Activated B cell treated with CpG ODN at 0.5 μM for 24 hours (primary cell): ENCODE measurements at regions not wholly inside any gene's neighbourhood (a gene's known extent, or its start where the extent isn't known, plus 50 kb on each side); places are given as distances from the start of the nearest gene placed in this dataset.

Experiments
- ATAC-seq: fragments of 200-7000 bp; cut with Tn5 transposase; one replicate; pipeline ENCODE4 v1.10.0; 2021; ENCODE audit warnings: low read depth, mild to moderate bottlenecking, moderate library complexity
- CTCF ChIA-PET: fragments of 350-600 bp; sonication (Branson Sonifier 250); formaldehyde crosslinking; loops from one replicate; lab custom pipeline; 2021; ENCODE audit warnings: antibody characterized with exemption; lab: Charles Lee
- POLR2A ChIA-PET: fragments of 350-600 bp; sonication (Branson Sonifier 250); formaldehyde crosslinking; loops from one replicate; lab custom pipeline; 2021; ENCODE audit warnings: antibody characterized with exemption; lab: Charles Lee
- DNase-seq: peaks from one replicate; pipeline ENCODE4 v3.0.0; 2022
- H3K27ac Mint-ChIP-seq: one replicate; pipeline ENCODE4 v1.8.0; 2020; ENCODE audit warnings: mixed read lengths
- H3K27me3 Mint-ChIP-seq: one replicate; pipeline ENCODE4 v1.8.0; 2021; ENCODE audit warnings: mixed read lengths
- H3K36me3 Mint-ChIP-seq: one replicate; pipeline ENCODE4 v1.8.0; 2021; ENCODE audit warnings: low read depth, mixed read lengths
- H3K4me1 Mint-ChIP-seq: one replicate; pipeline ENCODE4 v1.8.0; 2021; ENCODE audit warnings: mixed read lengths
- H3K4me3 Mint-ChIP-seq: one replicate; pipeline ENCODE4 v1.8.0; 2020; ENCODE audit warnings: mild to moderate bottlenecking, mixed read lengths
- H3K9me3 Mint-ChIP-seq: one replicate; pipeline ENCODE4 v1.8.0; 2020; ENCODE audit warnings: mixed read lengths
- intact Hi-C: fragments of 100-400 bp; cut with micrococcal nuclease; formaldehyde crosslinking; loops from one replicate; pipeline ENCODE4 v1.15.1; 2024
- TF ChIP-seq, protein P1 (sequence below): fragments of 200-600 bp; IDR thresholded peaks from one replicate; pipeline ENCODE4 v1.8.0; 2022; ENCODE audit warnings: antibody characterized with exemption, mild to moderate bottlenecking

DNA sequence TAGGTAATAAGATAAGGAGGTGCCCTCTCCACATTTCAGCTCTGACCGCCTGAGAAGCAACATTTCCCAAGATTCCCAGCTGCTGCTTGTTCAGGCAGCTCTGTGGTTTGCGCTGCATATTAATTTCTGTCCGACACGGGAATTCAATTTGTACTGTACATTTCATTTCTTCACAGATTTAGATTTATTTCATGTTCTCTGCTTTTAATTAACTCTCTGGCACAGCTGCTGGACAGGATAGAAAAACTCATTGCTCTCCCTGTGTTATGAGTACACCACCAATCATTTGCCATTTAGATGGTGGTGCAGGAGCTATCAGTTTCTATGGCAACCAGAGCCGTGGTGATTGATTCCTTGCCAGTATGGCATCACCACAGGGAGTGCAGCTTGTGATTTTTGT lies 558.5 kb downstream of the DMRTA1 start:
- Mint-ChIP-seq H3K36me3 (no peaks in the 10 kb centered on the region), H3K27ac (no peak overlapping the region), H3K4me1 (no peaks in the 10 kb centered on the region), H3K27me3 (no peaks in the 10 kb centered on the region), H3K4me3 (no peak overlapping the region), H3K9me3 (no peaks in the 10 kb centered on the region)
- POLR2A ChIA-PET, result no interaction called here
- TF ChIP-seq, protein P1, sequence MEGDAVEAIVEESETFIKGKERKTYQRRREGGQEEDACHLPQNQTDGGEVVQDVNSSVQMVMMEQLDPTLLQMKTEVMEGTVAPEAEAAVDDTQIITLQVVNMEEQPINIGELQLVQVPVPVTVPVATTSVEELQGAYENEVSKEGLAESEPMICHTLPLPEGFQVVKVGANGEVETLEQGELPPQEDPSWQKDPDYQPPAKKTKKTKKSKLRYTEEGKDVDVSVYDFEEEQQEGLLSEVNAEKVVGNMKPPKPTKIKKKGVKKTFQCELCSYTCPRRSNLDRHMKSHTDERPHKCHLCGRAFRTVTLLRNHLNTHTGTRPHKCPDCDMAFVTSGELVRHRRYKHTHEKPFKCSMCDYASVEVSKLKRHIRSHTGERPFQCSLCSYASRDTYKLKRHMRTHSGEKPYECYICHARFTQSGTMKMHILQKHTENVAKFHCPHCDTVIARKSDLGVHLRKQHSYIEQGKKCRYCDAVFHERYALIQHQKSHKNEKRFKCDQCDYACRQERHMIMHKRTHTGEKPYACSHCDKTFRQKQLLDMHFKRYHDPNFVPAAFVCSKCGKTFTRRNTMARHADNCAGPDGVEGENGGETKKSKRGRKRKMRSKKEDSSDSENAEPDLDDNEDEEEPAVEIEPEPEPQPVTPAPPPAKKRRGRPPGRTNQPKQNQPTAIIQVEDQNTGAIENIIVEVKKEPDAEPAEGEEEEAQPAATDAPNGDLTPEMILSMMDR, result no peak
- CTCF ChIA-PET, result no interaction called here
- ATAC-seq (no peak), DNase-seq (no peak)
- intact Hi-C loops, result no loop called here

DNA sequence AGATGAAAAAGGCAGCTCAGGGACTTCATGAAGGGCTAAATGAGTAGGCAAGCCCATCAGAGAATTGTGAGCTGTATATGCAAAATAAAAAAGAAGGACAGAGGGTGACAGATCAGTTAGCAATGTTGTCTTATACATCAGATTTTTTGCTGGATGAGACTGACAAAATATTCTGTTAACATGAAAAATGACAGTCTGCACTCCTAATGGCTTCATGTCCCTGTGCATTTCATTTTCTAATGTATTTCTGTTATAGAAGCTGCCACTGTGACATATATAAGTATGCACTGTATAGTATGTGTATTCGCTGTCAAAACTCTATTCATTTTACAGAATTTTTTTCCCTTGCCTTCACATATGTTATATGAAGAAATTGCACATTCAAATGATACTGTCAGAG lies 559.5 kb downstream of the DMRTA1 start:
- CTCF ChIA-PET, result no interaction called here
- Mint-ChIP-seq H3K4me3 (no peak overlapping the region), H3K27ac (no peak overlapping the region), H3K9me3 (no peaks in the 10 kb centered on the region), H3K4me1 (no peaks in the 10 kb centered on the region), H3K36me3 (no peaks in the 10 kb centered on the region), H3K27me3 (no peaks in the 10 kb centered on the region)
- POLR2A ChIA-PET, result no interaction called here
- TF ChIP-seq, protein P1, result no peak
- ATAC-seq (no peak), DNase-seq (no peak)
- intact Hi-C loops, result no loop called here

DNA sequence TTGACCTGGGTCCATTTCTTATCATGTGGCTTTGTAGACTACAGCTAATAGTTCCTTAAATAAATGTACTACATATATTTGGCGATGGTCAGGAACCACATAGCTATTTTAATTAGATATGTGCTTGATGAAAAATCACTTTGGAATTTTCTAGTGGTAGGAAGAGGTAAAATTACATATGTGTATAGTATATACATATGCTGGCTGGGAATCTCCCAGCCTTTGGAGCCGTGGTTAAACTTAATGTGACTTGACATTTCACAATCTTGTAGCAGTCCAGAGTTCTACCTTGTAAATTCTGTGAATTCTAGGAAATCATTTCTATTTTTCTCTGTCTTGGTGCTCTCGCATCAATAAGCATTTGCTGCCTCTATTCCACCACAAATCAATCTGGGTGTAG lies 565.0 kb downstream of the DMRTA1 start:
- H3K36me3 Mint-ChIP-seq, result no peaks in the 10 kb centered on the region
- intact Hi-C loops, result no loop called here
- ChIA-PET CTCF (no interaction called here), POLR2A (no interaction called here)
- ATAC-seq (no peak), DNase-seq (no peak)
- no peaks in the 10 kb centered on the region for H3K27me3 Mint-ChIP-seq
- no peaks in the 10 kb centered on the region for H3K4me1 Mint-ChIP-seq
- TF ChIP-seq, protein P1, result no peak
- H3K4me3 Mint-ChIP-seq, result no peak overlapping the region
- H3K27ac Mint-ChIP-seq, result no peak overlapping the region
- H3K9me3 Mint-ChIP-seq, result no peaks in the 10 kb centered on the region

DNA sequence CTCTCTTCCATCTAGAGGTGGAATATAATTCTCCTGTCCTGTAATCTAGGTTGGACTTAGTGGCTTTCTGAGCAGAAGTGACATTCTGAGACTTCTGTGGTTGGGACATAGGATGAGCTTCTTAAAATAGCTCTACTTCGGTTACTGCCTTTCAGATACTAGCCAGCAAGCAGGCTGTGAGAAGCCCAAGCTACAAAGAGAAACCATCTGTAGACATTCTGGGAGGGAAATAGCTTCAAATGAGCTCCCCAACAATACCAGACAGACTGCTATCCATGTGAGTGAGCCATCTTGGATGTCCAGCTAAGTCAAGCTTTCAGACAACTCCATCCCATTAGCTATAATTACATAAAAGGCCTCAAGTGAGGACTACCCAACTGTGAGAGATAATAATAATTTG lies 568.9 kb downstream of the DMRTA1 start:
- no peak for ATAC-seq
- H3K36me3 Mint-ChIP-seq, result no peaks in the 10 kb centered on the region

DNA sequence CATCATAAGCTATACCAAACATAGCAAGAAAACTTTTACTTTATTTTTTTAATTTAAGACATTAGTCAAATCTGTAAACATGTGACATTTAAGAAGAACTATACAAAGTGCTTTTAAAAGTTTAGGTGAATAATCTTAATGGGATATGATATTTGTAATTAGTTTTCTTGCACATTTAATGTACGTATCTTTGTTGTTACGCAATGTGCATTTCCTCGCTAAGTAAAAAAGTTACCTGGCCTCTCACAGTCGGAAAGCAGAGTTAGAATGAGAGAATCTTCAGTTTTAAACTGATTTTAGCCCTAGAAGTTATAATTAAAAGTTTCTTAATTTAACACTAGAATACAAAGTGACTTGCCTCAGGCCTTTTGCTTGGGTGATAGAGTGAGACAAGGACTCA lies 589.8 kb downstream of the DMRTA1 start:
- TF ChIP-seq, protein P1, result no peak
- intact Hi-C loops, result loop anchor here (10.0 kb wide), 1 partner anchor 58 kb away; no protein-coding TSS in a partner anchor
- H3K9me3 Mint-ChIP-seq, result peaks cover 10% of the 10 kb centered on the region
- H3K4me3 Mint-ChIP-seq, result no peak overlapping the region
- no peaks in the 10 kb centered on the region for H3K4me1 Mint-ChIP-seq
- POLR2A ChIA-PET, result no interaction called here
- no peak overlapping the region for H3K27ac Mint-ChIP-seq
- ATAC-seq, result no peak
- no peaks in the 10 kb centered on the region for H3K27me3 Mint-ChIP-seq
- CTCF ChIA-PET, result no interaction called here
- no peaks in the 10 kb centered on the region for H3K36me3 Mint-ChIP-seq
- DNase-seq, result no peak

More for the DNA sequence above, 568.9 kb downstream of the DMRTA1 start:
- intact Hi-C loops, result no loop called here
- no peaks in the 10 kb centered on the region for H3K4me1 Mint-ChIP-seq
- no peak overlapping the region for H3K27ac Mint-ChIP-seq
- TF ChIP-seq, protein P1, result no peak
- no peaks in the 10 kb centered on the region for H3K27me3 Mint-ChIP-seq
- ChIA-PET POLR2A (no interaction called here), CTCF (no interaction called here)
- no peak for DNase-seq
- peaks cover 6% of the 10 kb centered on the region for H3K9me3 Mint-ChIP-seq
- no peak overlapping the region for H3K4me3 Mint-ChIP-seq
